ENCODE measurements at regions not wholly inside any gene's neighbourhood (a gene's known extent, or its start where the extent isn't known, plus 50 kb on each side); places are given as distances from the start of the nearest gene placed in this dataset.

GRCh38 chr13:85492283-85492682 is 306.9 kb downstream of the SLITRK6 start:
- TF ChIP-seq CTCF (IDR thresholded peaks at IDR 0.05 in 4 of 5, conservative IDR thresholded peaks at IDR 0.05 in 1 of 5) (no peak), POLR2A (IDR thresholded peaks at IDR 0.05) (no peak)
